ENCODE measurements at regions not wholly inside any gene's neighbourhood (a gene's known extent, or its start where the extent isn't known, plus 50 kb on each side); places are given as distances from the start of the nearest gene placed in this dataset.

GRCh38 chr5:173795601-173796000 is 92.5 kb upstream of the CPEB4 start:
- Histone ChIP-seq H3K4me3 (ENCODE audit: low read length) (no peak overlapping the region), H3K9me2 (replicated peaks; ENCODE audit: insufficient read depth, low read length) (no peaks in the 10 kb centered on the region), H3K4me1 (ENCODE audit: low read length) (peaks cover 13% of the 10 kb centered on the region), H3K79me2 (ENCODE audit: low read length) (no peaks in the 10 kb centered on the region), H3K9ac (ENCODE audit: low read length) (no peak overlapping the region), H3K27me3 (replicated peaks; ENCODE audit: insufficient read depth, low read length) (no peaks in the 10 kb centered on the region), H2AFZ (ENCODE audit: low read length) (no peak overlapping the region), H3K4me2 (ENCODE audit: low read depth, low read length) (no peak overlapping the region), H3F3A (ENCODE audit: insufficient read depth, low read length) (peaks cover 5% of the 10 kb centered on the region), H3K36me3 (replicated peaks; ENCODE audit: insufficient read depth, low read length) (no peaks in the 10 kb centered on the region), H3K9me3 (replicated peaks; ENCODE audit: insufficient read depth, low read length) (no peaks in the 10 kb centered on the region), H4K20me1 (ENCODE audit: insufficient read depth, low read length) (no peaks in the 10 kb centered on the region), H3K27ac (ENCODE audit: low read length) (no peak overlapping the region)
- no peak for DNase-seq
- TF ChIP-seq CTCF (IDR thresholded peaks at IDR 0.05; ENCODE audit: low read length) = no peak
- no peak for TF ChIP-seq EZH2 (optimal IDR thresholded peaks at IDR 0.05; ENCODE audit: low read depth, low read length)
- no peak for TF ChIP-seq EZH2phosphoT487 (IDR thresholded peaks at IDR 0.05; ENCODE audit: low read length)

GRCh38 chr5:173796721-173797495 is 91.2 kb upstream of the CPEB4 start:
- Histone ChIP-seq H3K36me3 (replicated peaks; ENCODE audit: insufficient read depth, low read length) (no peaks in the 10 kb centered on the region), H3K79me2 (ENCODE audit: low read length) (no peaks in the 10 kb centered on the region), H3K9me2 (replicated peaks; ENCODE audit: insufficient read depth, low read length) (no peaks in the 10 kb centered on the region), H3K27me3 (replicated peaks; ENCODE audit: insufficient read depth, low read length) (no peaks in the 10 kb centered on the region), H3K9me3 (replicated peaks; ENCODE audit: insufficient read depth, low read length) (no peaks in the 10 kb centered on the region), H3K4me1 (ENCODE audit: low read length) (0 out of 2 replicates have a peak, but pooled peaks cover 8% of the 10 kb centered on the region), H3K27ac (ENCODE audit: low read length) (no peak overlapping the region), H3K4me3 (ENCODE audit: low read length) (no peak overlapping the region), H4K20me1 (ENCODE audit: insufficient read depth, low read length) (no peaks in the 10 kb centered on the region), H2AFZ (ENCODE audit: low read length) (no peak overlapping the region), H3K9ac (ENCODE audit: low read length) (no peak overlapping the region), H3F3A (ENCODE audit: insufficient read depth, low read length) (no peaks in the 10 kb centered on the region), H3K4me2 (ENCODE audit: low read depth, low read length) (no peak overlapping the region)
- no peak for DNase-seq
- no peak for TF ChIP-seq EZH2phosphoT487 (IDR thresholded peaks at IDR 0.05; ENCODE audit: low read length)
- TF ChIP-seq EZH2 (optimal IDR thresholded peaks at IDR 0.05; ENCODE audit: low read depth, low read length) = no peak
- TF ChIP-seq CTCF (IDR thresholded peaks at IDR 0.05; ENCODE audit: low read length) = no peak

GRCh38 chr5:173798127-173798810 is 89.9 kb upstream of the CPEB4 start:
- no peaks in the 10 kb centered on the region for H3K27me3 ChIP-seq (replicated peaks; ENCODE audit: insufficient read depth, low read length)
- no peak overlapping the region for H3K9ac ChIP-seq (ENCODE audit: low read length)
- no peaks in the 10 kb centered on the region for H3F3A ChIP-seq (ENCODE audit: insufficient read depth, low read length)
- H4K20me1 ChIP-seq (ENCODE audit: insufficient read depth, low read length) = no peaks in the 10 kb centered on the region
- no peaks in the 10 kb centered on the region for H3K9me2 ChIP-seq (replicated peaks; ENCODE audit: insufficient read depth, low read length)
- no peaks in the 10 kb centered on the region for H3K79me2 ChIP-seq (ENCODE audit: low read length)
- H3K36me3 ChIP-seq (replicated peaks; ENCODE audit: insufficient read depth, low read length) = no peaks in the 10 kb centered on the region
- no peak overlapping the region for H2AFZ ChIP-seq (ENCODE audit: low read length)
- H3K9me3 ChIP-seq (replicated peaks; ENCODE audit: insufficient read depth, low read length) = no peaks in the 10 kb centered on the region
- DNase-seq = no peak
- H3K4me1 ChIP-seq (ENCODE audit: low read length) = 0 out of 2 replicates have a peak, but pooled peaks cover 8% of the 10 kb centered on the region
- no peak overlapping the region for H3K4me2 ChIP-seq (ENCODE audit: low read depth, low read length)
- no peak overlapping the region for H3K27ac ChIP-seq (ENCODE audit: low read length)
- no peak for TF ChIP-seq EZH2phosphoT487 (IDR thresholded peaks at IDR 0.05; ENCODE audit: low read length)
- TF ChIP-seq EZH2 (optimal IDR thresholded peaks at IDR 0.05; ENCODE audit: low read depth, low read length) = no peak
- no peak for TF ChIP-seq CTCF (IDR thresholded peaks at IDR 0.05; ENCODE audit: low read length)
- no peak overlapping the region for H3K4me3 ChIP-seq (ENCODE audit: low read length)
